SK-N-MC (cell line): ENCODE measurements at regions not wholly inside any gene's neighbourhood (a gene's known extent, or its start where the extent isn't known, plus 50 kb on each side); places are given as distances from the start of the nearest gene placed in this dataset.

Experiments
- EZH2 ChIP-seq: fragments of 200-600 bp; sonication (generic); IDR thresholded peaks from one replicate; pipeline ENCODE4 v1.6.1; 2017; ENCODE audit warnings: antibody characterized with exemption
- FOXP2 ChIP-seq: optimal IDR thresholded peaks from 2 replicates; pipeline ENCODE3; 2011; ENCODE audit warnings: mild to moderate bottlenecking, moderate library complexity; ENCODE audit not compliant: insufficient read depth; ENCODE audit errors: extremely low read length, control extremely low read depth
- POLR2AphosphoS5 ChIP-seq: IDR thresholded peaks from 2 replicates; pipeline ENCODE4 v1.6.1; 2012; ENCODE audit warnings: mild to moderate bottlenecking, low read depth, low read length, borderline replicate concordance

DNA sequence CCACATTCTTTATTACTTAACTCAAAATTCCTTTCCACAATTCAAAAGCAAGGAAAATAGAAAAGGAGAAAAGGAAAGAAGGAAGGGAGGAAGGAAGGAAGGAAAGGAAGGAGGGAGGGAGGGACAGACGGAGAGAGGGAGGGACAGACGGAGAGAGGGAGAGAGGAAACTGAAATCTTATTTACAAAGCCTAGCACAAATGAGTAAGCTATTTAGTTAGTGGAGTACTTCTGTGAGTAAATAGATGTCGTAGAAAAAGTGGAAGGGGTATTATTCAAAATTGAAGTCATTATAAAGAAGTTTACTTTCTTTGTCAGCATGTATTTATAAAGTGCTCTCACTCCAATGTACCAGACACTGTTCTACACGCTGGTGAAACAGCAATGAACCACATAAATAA is 177.9 kb downstream of the CETN3 start:
- no peak for TF ChIP-seq EZH2
- TF ChIP-seq POLR2AphosphoS5 = no peak
- TF ChIP-seq FOXP2 = no peak
